ENCODE measurements at regions not wholly inside any gene's neighbourhood (a gene's known extent, or its start where the extent isn't known, plus 50 kb on each side); places are given as distances from the start of the nearest gene placed in this dataset.

GRCh38 chr11:110779108-110779507 lies 66.9 kb upstream of the ARHGAP20 start:
- H3K4me3 ChIP-seq, result no peak overlapping the region
- 86 to 91% methylated on average over 3 of the region's 3 CpGs for WGBS, 2 donors
- ATAC-seq (ENCODE audit: insufficient read depth, low FRiP score) (no peak), DNase-seq (no peak)
- H3K4me1 ChIP-seq (ENCODE audit: control insufficient read depth in 5 of 5, insufficient read depth in 5 of 5, low read length in 5 of 5), result peaks cover 0 to 14% (median 5%) of the 10 kb centered on the region in 5 donors
- peak overlapping the region in 1 of 2 donors; percentile 46 for H3K27ac ChIP-seq (ENCODE audit: low read depth in 1 of 2, low read length in 1 of 2)
- peaks cover 0 to 4% (median 0%) of the 10 kb centered on the region in 4 donors for H3K9me3 ChIP-seq (ENCODE audit: control insufficient read depth in 4 of 4, insufficient read depth in 3 of 4, low read length in 3 of 4)
- no peaks in the 10 kb centered on the region for H3K27me3 ChIP-seq (ENCODE audit: control insufficient read depth in 3 of 3, insufficient read depth in 3 of 3, low read length in 2 of 3)
- no peak for TF ChIP-seq CTCF (IDR thresholded peaks at IDR 0.05; ENCODE audit: control extremely low read depth, extremely low read depth)
- H3K9ac ChIP-seq (ENCODE audit: insufficient read depth in 1 of 2, low read length in 2 of 2), result no peak overlapping the region
- H3K36me3 ChIP-seq (ENCODE audit: control insufficient read depth in 4 of 4, insufficient read depth in 4 of 4, low read length in 4 of 4), result peaks cover 0 to 3% (median 0%) of the 10 kb centered on the region in 4 donors

DNA sequence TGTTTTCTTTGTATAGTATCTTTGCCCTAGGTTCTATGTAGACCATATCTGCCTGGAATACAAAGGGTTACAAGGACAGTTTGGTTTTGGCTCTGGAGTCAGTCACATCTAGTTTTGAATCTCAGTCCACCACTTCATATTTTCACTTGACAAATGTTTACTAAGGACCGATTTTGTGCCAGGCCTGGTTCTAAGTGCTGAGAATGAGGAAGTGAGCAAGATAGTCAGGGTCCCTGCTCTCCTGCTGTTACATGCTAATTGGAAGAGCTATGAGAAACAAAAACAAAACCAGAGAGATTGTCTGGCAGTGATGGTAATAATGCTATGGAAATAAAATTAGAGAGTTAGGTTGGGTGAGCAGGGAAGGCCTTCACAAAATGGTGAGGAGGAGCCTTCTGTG lies 66.1 kb upstream of the ARHGAP20 start:
- DNase-seq (peak; percentile 28 to 87 (median 76)), ATAC-seq (ENCODE audit: insufficient read depth, low FRiP score) (no peak)
- H3K36me3 ChIP-seq (ENCODE audit: control insufficient read depth in 4 of 4, insufficient read depth in 4 of 4, low read length in 4 of 4), result peaks cover 0 to 3% (median 0%) of the 10 kb centered on the region in 4 donors
- WGBS, 2 donors, result 2 to 14% methylated on average over 1 of the region's 1 CpG
- peaks cover 0 to 14% (median 5%) of the 10 kb centered on the region in 5 donors for H3K4me1 ChIP-seq (ENCODE audit: control insufficient read depth in 5 of 5, insufficient read depth in 5 of 5, low read length in 5 of 5)
- peaks cover 0 to 4% (median 0%) of the 10 kb centered on the region in 4 donors for H3K9me3 ChIP-seq (ENCODE audit: control insufficient read depth in 4 of 4, insufficient read depth in 3 of 4, low read length in 3 of 4)
- H3K4me3 ChIP-seq, result no peak overlapping the region
- no peaks in the 10 kb centered on the region for H3K27me3 ChIP-seq (ENCODE audit: control insufficient read depth in 3 of 3, insufficient read depth in 3 of 3, low read length in 2 of 3)
- H3K27ac ChIP-seq (ENCODE audit: low read depth in 1 of 2, low read length in 1 of 2), result peak overlapping the region in 1 of 2 donors; percentile 71
- no peak overlapping the region for H3K9ac ChIP-seq (ENCODE audit: insufficient read depth in 1 of 2, low read length in 2 of 2)
- no peak for TF ChIP-seq CTCF (IDR thresholded peaks at IDR 0.05; ENCODE audit: control extremely low read depth, extremely low read depth)

GRCh38 chr11:110777775-110778174 lies 65.5 kb upstream of the ARHGAP20 start:
- Histone ChIP-seq H3K27me3 (ENCODE audit: control insufficient read depth in 3 of 3, insufficient read depth in 3 of 3, low read length in 2 of 3) (no peaks in the 10 kb centered on the region), H3K36me3 (ENCODE audit: control insufficient read depth in 4 of 4, insufficient read depth in 4 of 4, low read length in 4 of 4) (peaks cover 0 to 3% (median 0%) of the 10 kb centered on the region in 4 donors), H3K9ac (ENCODE audit: insufficient read depth in 1 of 2, low read length in 2 of 2) (no peak overlapping the region), H3K27ac (ENCODE audit: low read depth in 1 of 2, low read length in 1 of 2) (peak overlapping the region in 1 of 2 donors; percentile 71), H3K4me3 (no peak overlapping the region), H3K4me1 (ENCODE audit: control insufficient read depth in 5 of 5, insufficient read depth in 5 of 5, low read length in 5 of 5) (peaks cover 0 to 14% (median 5%) of the 10 kb centered on the region in 5 donors), H3K9me3 (ENCODE audit: control insufficient read depth in 4 of 4, insufficient read depth in 3 of 4, low read length in 3 of 4) (peaks cover 0 to 4% (median 0%) of the 10 kb centered on the region in 4 donors)
- peak in 2 of 3 donors; percentile 46 to 60 for DNase-seq
- ATAC-seq (ENCODE audit: insufficient read depth, low FRiP score), result no peak
- WGBS, 2 donors, result 10 to 15% methylated on average over 2 of the region's 2 CpGs
- no peak for TF ChIP-seq CTCF (IDR thresholded peaks at IDR 0.05; ENCODE audit: control extremely low read depth, extremely low read depth)

DNA sequence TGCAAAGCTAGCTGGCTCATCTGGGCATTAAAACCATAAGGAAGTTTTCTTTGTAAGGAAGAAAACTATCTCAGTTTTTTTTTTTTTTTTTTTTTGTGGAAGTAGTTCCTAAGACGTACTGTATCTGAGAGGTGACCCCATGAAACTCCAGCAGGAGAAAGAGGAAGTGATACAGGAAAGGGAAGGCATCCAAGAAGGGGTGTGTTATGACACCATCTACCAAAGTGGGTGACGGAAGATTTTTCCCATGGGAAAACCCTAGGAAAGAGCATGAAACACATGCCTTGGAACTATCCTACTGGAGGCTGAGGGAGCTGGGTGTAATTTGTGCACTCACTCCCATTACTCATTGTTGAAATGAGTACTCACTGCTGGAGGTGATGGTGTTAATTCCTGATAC lies 63.8 kb upstream of the ARHGAP20 start:
- peaks cover 0 to 3% (median 0%) of the 10 kb centered on the region in 4 donors for H3K36me3 ChIP-seq (ENCODE audit: control insufficient read depth in 4 of 4, insufficient read depth in 4 of 4, low read length in 4 of 4)
- peaks cover 0 to 4% (median 0%) of the 10 kb centered on the region in 4 donors for H3K9me3 ChIP-seq (ENCODE audit: control insufficient read depth in 4 of 4, insufficient read depth in 3 of 4, low read length in 3 of 4)
- H3K27me3 ChIP-seq (ENCODE audit: control insufficient read depth in 3 of 3, insufficient read depth in 3 of 3, low read length in 2 of 3), result no peaks in the 10 kb centered on the region
- no peak for TF ChIP-seq CTCF (IDR thresholded peaks at IDR 0.05; ENCODE audit: control extremely low read depth, extremely low read depth)
- no peak overlapping the region for H3K27ac ChIP-seq (ENCODE audit: low read depth in 1 of 2, low read length in 1 of 2)
- H3K9ac ChIP-seq (ENCODE audit: insufficient read depth in 1 of 2, low read length in 2 of 2), result no peak overlapping the region
- WGBS, 2 donors, result 7 to 27% methylated on average over 2 of the region's 2 CpGs
- DNase-seq, result no peak
- no peak for ATAC-seq (ENCODE audit: insufficient read depth, low FRiP score)
- no peak overlapping the region for H3K4me3 ChIP-seq
- peaks cover 0 to 12% (median 5%) of the 10 kb centered on the region in 5 donors for H3K4me1 ChIP-seq (ENCODE audit: control insufficient read depth in 5 of 5, insufficient read depth in 5 of 5, low read length in 5 of 5)
